Psoas muscle (tissue), 7 donors: ENCODE measurements at regions not wholly inside any gene's neighbourhood (a gene's known extent, or its start where the extent isn't known, plus 50 kb on each side); places are given as distances from the start of the nearest gene placed in this dataset.

ENCODE experiments used
- ATAC-seq, 4 donors: fragments of 200-7000 bp; cut with Tn5 transposase; one replicate each; pipeline ENCODE4 v1.9.1; 2020; ENCODE audit warnings: moderate library complexity in 3 of 4, mild to moderate bottlenecking in 2 of 4
- DNase-seq, 2 donors: peaks; one replicate each; pipeline ENCODE4 v3.0.0-alpha.2; 2020
- H3K27ac ChIP-seq: fragments of 200-600 bp; one replicate; pipeline ENCODE4 v1.8.0; 2022
- H3K27me3 ChIP-seq, 3 donors: fragments of 200-600 bp in 1 of 3; one replicate each; pipeline versions ENCODE4 v1.6.1 to v1.8.0; 2013 to 2022; ENCODE audit warnings: low read length in 2 of 3, mild to moderate bottlenecking in 2 of 3, moderate library complexity in 1 of 3; ENCODE audit not compliant: insufficient read depth in 3 of 3
- H3K36me3 ChIP-seq, 2 donors: fragments of 200-600 bp in 1 of 2; one replicate each; pipeline versions ENCODE4 v1.6.1 to v1.8.0; 2013 to 2022; ENCODE audit warnings: low read depth in 1 of 2, mild to moderate bottlenecking in 1 of 2, moderate library complexity in 1 of 2; ENCODE audit not compliant: insufficient read depth in 1 of 2
- H3K4me1 ChIP-seq: fragments of 200-600 bp; one replicate; pipeline ENCODE4 v1.8.0; 2022
- H3K4me3 ChIP-seq: fragments of 200-600 bp; one replicate; pipeline ENCODE4 v1.8.0; 2022; ENCODE audit warnings: mild to moderate bottlenecking
- H3K9me3 ChIP-seq: fragments of 200-600 bp; one replicate; pipeline ENCODE4 v1.8.0; 2022
- CTCF ChIP-seq: fragments of 200-600 bp; IDR thresholded peaks from one replicate; pipeline ENCODE4 v1.8.0; 2022; ENCODE audit warnings: antibody characterized with exemption
- WGBS, 3 donors: extraction: QIAGEN DNeasy Blood & Tissue Kit; methylation state at CpG; one replicate each; pipeline versions ENCODE4 v1.1.6 to v1.1.7; 2013; 5-methylcytosine and 5-hydroxymethylcytosine counted together
- intact Hi-C, 2 donors: fragments of 100-400 bp; cut with DNase I; formaldehyde crosslinking; loops; one replicate each; pipeline versions ENCODE4 v1.11.0 to v1.14.2; 2022
- donor health status: healthy with polysubstance abuse.
- donor health status: DM: no; HTN: no; CAD: no; lungs with moderate emphysema.
- donor health status: Bipolar disorder and iron deficiency.
- donor health status: healthy.
- donor health status: DM: yes; HTN: yes; CAD: no.
- donor health status: DM: no; HTN: no; CAD: no.
- donor health status: DM: yes; HTN: yes; CAD: no.

- no peaks in the 10 kb centered on the region for H3K9me3 ChIP-seq
- H3K27ac ChIP-seq, result no peak overlapping the region
- 73 to 86% (median 78%) methylated on average over 2 of the region's 2 CpGs for WGBS, 3 donors
- H3K27me3 ChIP-seq, result peaks cover 0 to 5% (median 4%) of the 10 kb centered on the region in 3 donors
- H3K4me3 ChIP-seq, result no peak overlapping the region
- no peak for DNase-seq
- no peaks in the 10 kb centered on the region for H3K36me3 ChIP-seq
- intact Hi-C loops, result no loop called here
- H3K4me1 ChIP-seq, result no peaks in the 10 kb centered on the region
- no peak for TF ChIP-seq CTCF
- no peak for ATAC-seq
Observed at GRCh38 chr3:139241783-139242182, 102.0 kb upstream of the MRPS22 start.

- intact Hi-C loops, result no loop called here
- H3K4me1 ChIP-seq, result no peaks in the 10 kb centered on the region
- peaks cover 2 to 5% (median 4%) of the 10 kb centered on the region in 3 donors for H3K27me3 ChIP-seq
- ATAC-seq (no peak), DNase-seq (no peak)
- whole genome bisulfite sequencing, 3 donors, result 76 to 78% (median 77%) methylated on average over 4 of the region's 4 CpGs
- no peaks in the 10 kb centered on the region for H3K9me3 ChIP-seq
- H3K4me3 ChIP-seq, result no peak overlapping the region
- H3K36me3 ChIP-seq, result no peaks in the 10 kb centered on the region
- TF ChIP-seq CTCF, result no peak
- no peak overlapping the region for H3K27ac ChIP-seq
Observed at GRCh38 chr3:139243710-139244109, 100.1 kb upstream of the MRPS22 start.

- DNase-seq (no peak), ATAC-seq (no peak)
- Histone ChIP-seq H3K4me1 (no peaks in the 10 kb centered on the region), H3K9me3 (no peaks in the 10 kb centered on the region), H3K4me3 (no peak overlapping the region), H3K27ac (no peak overlapping the region), H3K27me3 (peaks cover 0 to 5% (median 2%) of the 10 kb centered on the region in 3 donors), H3K36me3 (no peaks in the 10 kb centered on the region)
- intact Hi-C loops, result no loop called here
- TF ChIP-seq CTCF, result no peak
- WGBS, 3 donors, result 78 to 89% (median 85%) methylated on average over 4 of the region's 4 CpGs
Observed at GRCh38 chr3:139248593-139249255, 95.1 kb upstream of the MRPS22 start.

GRCh38 chr3:139251529-139251928 lies 92.3 kb upstream of the MRPS22 start:
- no peak for TF ChIP-seq CTCF
- 63 to 80% (median 72%) methylated on average over 4 of the region's 4 CpGs for WGBS, 3 donors
- no peaks in the 10 kb centered on the region for H3K36me3 ChIP-seq
- ATAC-seq, result no peak
- DNase-seq, result no peak
- H3K27me3 ChIP-seq, result peaks cover 0 to 2% (median 0%) of the 10 kb centered on the region in 3 donors
- H3K9me3 ChIP-seq, result no peaks in the 10 kb centered on the region
- no peak overlapping the region for H3K27ac ChIP-seq
- H3K4me1 ChIP-seq, result no peaks in the 10 kb centered on the region
- intact Hi-C loops, result no loop called here
- H3K4me3 ChIP-seq, result no peak overlapping the region

GRCh38 chr3:139252719-139253118 lies 91.1 kb upstream of the MRPS22 start:
- Histone ChIP-seq H3K4me3 (no peak overlapping the region), H3K27me3 (peaks cover 0 to 2% (median 0%) of the 10 kb centered on the region in 3 donors), H3K4me1 (no peaks in the 10 kb centered on the region), H3K9me3 (no peaks in the 10 kb centered on the region), H3K27ac (no peak overlapping the region), H3K36me3 (no peaks in the 10 kb centered on the region)
- no peak for TF ChIP-seq CTCF
- DNase-seq, result no peak
- intact Hi-C loops, result no loop called here
- 48 to 60% (median 50%) methylated on average over 7 of the region's 7 CpGs for WGBS, 3 donors
- no peak for ATAC-seq
